ENCODE measurements at regions not wholly inside any gene's neighbourhood (a gene's known extent, or its start where the extent isn't known, plus 50 kb on each side); places are given as distances from the start of the nearest gene placed in this dataset.

GRCh38 chr12:81968421-81968820 lies 209.3 kb upstream of the PPFIA2 start:
- Histone ChIP-seq H3K36me3 (ENCODE audit: control insufficient read depth in 2 of 2, extremely low read depth in 1 of 2, insufficient read depth in 2 of 2, low read length in 2 of 2) (no peaks in the 10 kb centered on the region), H3K9me1 (ENCODE audit: control insufficient read depth, extremely low read depth, insufficient read depth, low read length) (no peaks in the 10 kb centered on the region), H3K27ac (ENCODE audit: control insufficient read depth, insufficient read depth, low read length) (no peak overlapping the region), H3K4me3 (ENCODE audit: control insufficient read depth in 2 of 3, extremely low read depth in 1 of 3, insufficient read depth in 2 of 3, low read depth in 1 of 3, low read length in 3 of 3) (no peak overlapping the region), H3K9ac (ENCODE audit: control insufficient read depth, extremely low read depth, insufficient read depth, low read length) (no peak overlapping the region), H3K4me1 (ENCODE audit: control insufficient read depth, extremely low read depth, insufficient read depth, low read length) (no peaks in the 10 kb centered on the region), H3K4me2 (ENCODE audit: control insufficient read depth, extremely low read depth, insufficient read depth, low read depth, low read length) (no peak overlapping the region), H3K9me3 (ENCODE audit: control insufficient read depth, low read depth, low read length) (no peaks in the 10 kb centered on the region), H4K20me1 (ENCODE audit: control insufficient read depth, extremely low read depth, insufficient read depth, low read length) (no peaks in the 10 kb centered on the region), H2AFZ (ENCODE audit: control insufficient read depth, low read length) (no peak overlapping the region), H3K27me3 (ENCODE audit: control insufficient read depth, extremely low read depth, insufficient read depth, low read length) (no peaks in the 10 kb centered on the region), H3K79me2 (ENCODE audit: control insufficient read depth, insufficient read depth, low read length) (no peaks in the 10 kb centered on the region)
- TF ChIP-seq EZH2 (IDR thresholded peaks at IDR 0.05; ENCODE audit: low read length) = no peak
- TF ChIP-seq, protein P1, sequence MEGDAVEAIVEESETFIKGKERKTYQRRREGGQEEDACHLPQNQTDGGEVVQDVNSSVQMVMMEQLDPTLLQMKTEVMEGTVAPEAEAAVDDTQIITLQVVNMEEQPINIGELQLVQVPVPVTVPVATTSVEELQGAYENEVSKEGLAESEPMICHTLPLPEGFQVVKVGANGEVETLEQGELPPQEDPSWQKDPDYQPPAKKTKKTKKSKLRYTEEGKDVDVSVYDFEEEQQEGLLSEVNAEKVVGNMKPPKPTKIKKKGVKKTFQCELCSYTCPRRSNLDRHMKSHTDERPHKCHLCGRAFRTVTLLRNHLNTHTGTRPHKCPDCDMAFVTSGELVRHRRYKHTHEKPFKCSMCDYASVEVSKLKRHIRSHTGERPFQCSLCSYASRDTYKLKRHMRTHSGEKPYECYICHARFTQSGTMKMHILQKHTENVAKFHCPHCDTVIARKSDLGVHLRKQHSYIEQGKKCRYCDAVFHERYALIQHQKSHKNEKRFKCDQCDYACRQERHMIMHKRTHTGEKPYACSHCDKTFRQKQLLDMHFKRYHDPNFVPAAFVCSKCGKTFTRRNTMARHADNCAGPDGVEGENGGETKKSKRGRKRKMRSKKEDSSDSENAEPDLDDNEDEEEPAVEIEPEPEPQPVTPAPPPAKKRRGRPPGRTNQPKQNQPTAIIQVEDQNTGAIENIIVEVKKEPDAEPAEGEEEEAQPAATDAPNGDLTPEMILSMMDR (optimal IDR thresholded peaks at IDR 0.05 in 1 of 3, IDR thresholded peaks at IDR 0.05 in 1 of 3, conservative IDR thresholded peaks at IDR 0.05 in 1 of 3; ENCODE audit: extremely low read depth in 1 of 3, insufficient read depth in 2 of 3, low read length in 3 of 3) = no peak
- DNase-seq (ENCODE audit: low read depth, low spot score) = no peak
- FAIRE-seq = no peak
- dilution Hi-C loops (cut with MboI; ENCODE audit: extremely low pct_ligation_motif_present, low sequenced_read_pairs) = no loop called here

- no peak overlapping the region for H3K9ac ChIP-seq (ENCODE audit: control insufficient read depth, extremely low read depth, insufficient read depth, low read length)
- no peaks in the 10 kb centered on the region for H3K36me3 ChIP-seq (ENCODE audit: control insufficient read depth in 2 of 2, extremely low read depth in 1 of 2, insufficient read depth in 2 of 2, low read length in 2 of 2)
- no peaks in the 10 kb centered on the region for H4K20me1 ChIP-seq (ENCODE audit: control insufficient read depth, extremely low read depth, insufficient read depth, low read length)
- H3K9me3 ChIP-seq (ENCODE audit: control insufficient read depth, low read depth, low read length) = no peaks in the 10 kb centered on the region
- no peaks in the 10 kb centered on the region for H3K79me2 ChIP-seq (ENCODE audit: control insufficient read depth, insufficient read depth, low read length)
- no peak overlapping the region for H3K27ac ChIP-seq (ENCODE audit: control insufficient read depth, insufficient read depth, low read length)
- FAIRE-seq (no peak), DNase-seq (ENCODE audit: low read depth, low spot score) (no peak)
- H3K4me1 ChIP-seq (ENCODE audit: control insufficient read depth, extremely low read depth, insufficient read depth, low read length) = no peaks in the 10 kb centered on the region
- H2AFZ ChIP-seq (ENCODE audit: control insufficient read depth, low read length) = no peak overlapping the region
- no peak overlapping the region for H3K4me3 ChIP-seq (ENCODE audit: control insufficient read depth in 2 of 3, extremely low read depth in 1 of 3, insufficient read depth in 2 of 3, low read depth in 1 of 3, low read length in 3 of 3)
- H3K27me3 ChIP-seq (ENCODE audit: control insufficient read depth, extremely low read depth, insufficient read depth, low read length) = no peaks in the 10 kb centered on the region
- H3K9me1 ChIP-seq (ENCODE audit: control insufficient read depth, extremely low read depth, insufficient read depth, low read length) = no peaks in the 10 kb centered on the region
- dilution Hi-C loops (cut with MboI; ENCODE audit: extremely low pct_ligation_motif_present, low sequenced_read_pairs) = no loop called here
- H3K4me2 ChIP-seq (ENCODE audit: control insufficient read depth, extremely low read depth, insufficient read depth, low read depth, low read length) = no peak overlapping the region
- TF ChIP-seq, protein P1 (optimal IDR thresholded peaks at IDR 0.05 in 1 of 3, IDR thresholded peaks at IDR 0.05 in 1 of 3, conservative IDR thresholded peaks at IDR 0.05 in 1 of 3; ENCODE audit: extremely low read depth in 1 of 3, insufficient read depth in 2 of 3, low read length in 3 of 3) = no peak
- TF ChIP-seq EZH2 (IDR thresholded peaks at IDR 0.05; ENCODE audit: low read length) = no peak
Observed at GRCh38 chr12:81963636-81964035, 204.5 kb upstream of the PPFIA2 start.
